Stimulated activated naive CD8-positive, alpha-beta T cell treated with anti-CD3 and anti-CD28 coated beads, Interleukin-15, amount 100 ng/mL, for 72 hours (primary cell): ENCODE measurements at regions not wholly inside any gene's neighbourhood (a gene's known extent, or its start where the extent isn't known, plus 50 kb on each side); places are given as distances from the start of the nearest gene placed in this dataset.

Experiments used
- ATAC-seq: fragments of 150-1000 bp; cut with Tn5 transposase; 2 replicates; pipeline ENCODE4 v1.10.0; 2021; ENCODE audit warnings: mild to moderate bottlenecking, moderate library complexity
- DNase-seq, 2 donors: peaks; one replicate each; pipeline ENCODE4 v3.0.0; 2021 to 2022
- H3K27ac Mint-ChIP-seq, 2 donors: one replicate each; pipeline ENCODE4 v1.8.0; 2022; ENCODE audit warnings: mild to moderate bottlenecking in 2 of 2, mixed read lengths in 2 of 2, moderate library complexity in 2 of 2
- H3K27me3 Mint-ChIP-seq: one replicate; pipeline ENCODE4 v1.8.0; 2022; ENCODE audit warnings: mixed read lengths
- H3K4me1 Mint-ChIP-seq: one replicate; pipeline ENCODE4 v1.8.0; 2022; ENCODE audit warnings: mild to moderate bottlenecking, mixed read lengths
- H3K4me3 Mint-ChIP-seq, 2 donors: one replicate each; pipeline ENCODE4 v1.8.0; 2022; ENCODE audit warnings: mild to moderate bottlenecking in 2 of 2, mixed read lengths in 2 of 2, moderate library complexity in 1 of 2
- H3K9me3 Mint-ChIP-seq, 2 donors: one replicate each; pipeline ENCODE4 v1.8.0; 2022; ENCODE audit warnings: mixed read lengths in 2 of 2

GRCh38 chr3:42019953-42020260 is 58.0 kb upstream of the ULK4 start:
- no peak for ATAC-seq
- H3K4me1 Mint-ChIP-seq = peaks cover 82% of the 10 kb centered on the region
- H3K27ac Mint-ChIP-seq = no peak overlapping the region
- H3K9me3 Mint-ChIP-seq = no peaks in the 10 kb centered on the region
- DNase-seq = no peak
- no peaks in the 10 kb centered on the region for H3K27me3 Mint-ChIP-seq
- H3K4me3 Mint-ChIP-seq = no peak overlapping the region

- no peaks in the 10 kb centered on the region for H3K9me3 Mint-ChIP-seq
- no peaks in the 10 kb centered on the region for H3K27me3 Mint-ChIP-seq
- DNase-seq (no peak), ATAC-seq (no peak)
- no peak overlapping the region for H3K4me3 Mint-ChIP-seq
- H3K4me1 Mint-ChIP-seq = peaks cover 83% of the 10 kb centered on the region
- no peak overlapping the region for H3K27ac Mint-ChIP-seq
Observed at GRCh38 chr3:42019144-42019952, 57.4 kb upstream of the ULK4 start.

- peak in 1 of 2 donors; percentile 12 for DNase-seq
- H3K9me3 Mint-ChIP-seq = no peaks in the 10 kb centered on the region
- H3K27me3 Mint-ChIP-seq = no peaks in the 10 kb centered on the region
Observed at GRCh38 chr3:42014921-42015533, 53.1 kb upstream of the ULK4 start.

GRCh38 chr3:42014458-42014920 is 52.6 kb upstream of the ULK4 start:
- H3K4me1 Mint-ChIP-seq = peaks cover 51% of the 10 kb centered on the region

More at GRCh38 chr3:42014921-42015533, 53.1 kb upstream of the ULK4 start:
- ATAC-seq = no peak
- Mint-ChIP-seq H3K4me3 (peak overlapping the region; percentile 91 to 93), H3K27ac (peak overlapping the region; percentile 80 to 92), H3K4me1 (peaks cover 56% of the 10 kb centered on the region)

GRCh38 chr3:42013691-42014457 is 52.0 kb upstream of the ULK4 start:
- H3K27me3 Mint-ChIP-seq = no peaks in the 10 kb centered on the region
- peak overlapping the region; percentile 93 to 96 for H3K4me3 Mint-ChIP-seq
- H3K4me1 Mint-ChIP-seq = peaks cover 47% of the 10 kb centered on the region
- DNase-seq (peak; percentile 42 to 44), ATAC-seq (peak; percentile 45)
- H3K9me3 Mint-ChIP-seq = no peaks in the 10 kb centered on the region
- H3K27ac Mint-ChIP-seq = peak overlapping the region; percentile 80 to 92

More at GRCh38 chr3:42014458-42014920, 52.6 kb upstream of the ULK4 start:
- DNase-seq (peak in 1 of 2 donors; percentile 14), ATAC-seq (no peak)
- H3K9me3 Mint-ChIP-seq = no peaks in the 10 kb centered on the region
- H3K27ac Mint-ChIP-seq = peak overlapping the region; percentile 80 to 92
- no peaks in the 10 kb centered on the region for H3K27me3 Mint-ChIP-seq
- peak overlapping the region; percentile 91 to 93 for H3K4me3 Mint-ChIP-seq

- ATAC-seq (peak; percentile 86), DNase-seq (peak; percentile 60 to 66)
- H3K4me3 Mint-ChIP-seq = peak overlapping the region; percentile 85 to 96
- H3K27ac Mint-ChIP-seq = peak overlapping the region; percentile 94 to 98
- H3K27me3 Mint-ChIP-seq = no peaks in the 10 kb centered on the region
- H3K9me3 Mint-ChIP-seq = no peaks in the 10 kb centered on the region
- H3K4me1 Mint-ChIP-seq = peaks cover 47% of the 10 kb centered on the region
Observed at GRCh38 chr3:42012935-42013690, 51.2 kb upstream of the ULK4 start.

GRCh38 chr3:42012383-42012934 is 50.6 kb upstream of the ULK4 start:
- DNase-seq (peak in 1 of 2 donors; percentile 8), ATAC-seq (peak; percentile 32)
- Mint-ChIP-seq H3K4me3 (peak overlapping the region; percentile 85 to 96), H3K27ac (peak overlapping the region in 1 of 2 donors; percentile 94), H3K9me3 (no peaks in the 10 kb centered on the region), H3K27me3 (no peaks in the 10 kb centered on the region), H3K4me1 (peaks cover 46% of the 10 kb centered on the region)
